HEK293T (cell line): ENCODE measurements at regions not wholly inside any gene's neighbourhood (a gene's known extent, or its start where the extent isn't known, plus 50 kb on each side); places are given as distances from the start of the nearest gene placed in this dataset.

ENCODE experiments used
- CTCF ChIA-PET: fragments of 350-600 bp; formaldehyde crosslinking; extraction: SDS; loops from one replicate; lab custom pipeline; 2021; ENCODE audit warnings: antibody characterized with exemption, inconsistent platforms; lab: Yijun Ruan, JAX
- POLR2A ChIA-PET: fragments of 350-600 bp; formaldehyde crosslinking; extraction: SDS; loops from one replicate; lab custom pipeline; 2020; ENCODE audit warnings: antibody characterized with exemption, inconsistent platforms; lab: Yijun Ruan, JAX
- DNase-seq: peaks from one replicate; pipeline ENCODE4 v3.0.0; 2012; ENCODE audit warnings: mixed read lengths; ENCODE audit errors: extremely low spot score
- ARNT ChIP-seq: fragments of 450-650 bp; IDR thresholded peaks from 2 replicates; pipeline ENCODE4 v1.6.1; 2017; ENCODE audit warnings: mild to moderate bottlenecking
- BHLHE40 ChIP-seq: fragments of 450-650 bp; IDR thresholded peaks from 2 replicates; pipeline ENCODE4 v1.6.1; 2016; ENCODE audit warnings: mild to moderate bottlenecking, moderate library complexity, borderline replicate concordance
- CTBP1 ChIP-seq: fragments of 450-650 bp; IDR thresholded peaks from 2 replicates; pipeline ENCODE4 v1.6.1; 2016; ENCODE audit warnings: borderline replicate concordance
- ELF4 ChIP-seq: fragments of 450-650 bp; IDR thresholded peaks from 2 replicates; pipeline ENCODE4 v1.6.1; 2017; ENCODE audit warnings: antibody characterized with exemption
- FOXA1 ChIP-seq: fragments of 450-650 bp; IDR thresholded peaks from 2 replicates; pipeline ENCODE4 v1.6.1; 2016; ENCODE audit warnings: mild to moderate bottlenecking
- FOXK2 ChIP-seq: fragments of 450-650 bp; IDR thresholded peaks from 2 replicates; pipeline ENCODE4 v1.6.1; 2016; ENCODE audit warnings: mild to moderate bottlenecking
- FOXM1 ChIP-seq: fragments of 450-650 bp; IDR thresholded peaks from 2 replicates; pipeline ENCODE4 v1.6.1; 2017; ENCODE audit warnings: mild to moderate bottlenecking, borderline replicate concordance
- HDGF ChIP-seq: fragments of 450-650 bp; IDR thresholded peaks from 2 replicates; pipeline ENCODE4 v1.6.1; 2017; ENCODE audit warnings: antibody characterized with exemption, borderline replicate concordance
- L3MBTL2 ChIP-seq: fragments of 450-650 bp; conservative IDR thresholded peaks from 2 replicates; pipeline ENCODE4 v1.6.1; 2016; ENCODE audit warnings: mild to moderate bottlenecking
- LEF1 ChIP-seq: fragments of 450-650 bp; IDR thresholded peaks from 2 replicates; pipeline ENCODE4 v1.6.1; 2017; ENCODE audit warnings: mild to moderate bottlenecking, borderline replicate concordance
- NFRKB ChIP-seq: fragments of 450-650 bp; IDR thresholded peaks from 2 replicates; pipeline ENCODE4 v1.6.1; 2016; ENCODE audit warnings: mild to moderate bottlenecking, moderate library complexity
- PKNOX1 ChIP-seq: fragments of 450-650 bp; IDR thresholded peaks from 2 replicates; pipeline ENCODE4 v1.6.1; 2016
- SP1 ChIP-seq: fragments of 450-650 bp; IDR thresholded peaks from 2 replicates; pipeline ENCODE4 v1.6.1; 2017
- SUZ12 ChIP-seq: fragments of 450-650 bp; IDR thresholded peaks from 2 replicates; pipeline ENCODE4 v1.6.1; 2016; ENCODE audit warnings: mild to moderate bottlenecking
- TARDBP ChIP-seq: fragments of 450-650 bp; IDR thresholded peaks from 2 replicates; pipeline ENCODE4 v1.6.1; 2016
- ZNF384 ChIP-seq: fragments of 450-650 bp; IDR thresholded peaks from 2 replicates; pipeline ENCODE4 v1.6.1; 2016

GRCh38 chr1:239929317-239929716, 162.4 kb upstream of the FMN2 start:
- DNase-seq: no peak
- ChIA-PET POLR2A (no interaction called here), CTCF (interaction anchor here (1.8 kb wide), 1 partner anchor 22 kb away, joined by 8 read pairs; no protein-coding TSS in a partner anchor)
- TF ChIP-seq PKNOX1: no peak
- no peak for TF ChIP-seq BHLHE40
- no peak for TF ChIP-seq FOXM1
- TF ChIP-seq NFRKB: no peak
- no peak for TF ChIP-seq ARNT
- no peak for TF ChIP-seq L3MBTL2
- TF ChIP-seq SUZ12: no peak
- no peak for TF ChIP-seq FOXA1
- TF ChIP-seq ELF4: no peak

GRCh38 chr1:239930686-239931262, 160.9 kb upstream of the FMN2 start:
- ChIA-PET CTCF (no interaction called here), POLR2A (no interaction called here)
- no peak for DNase-seq
- TF ChIP-seq SP1 (no peak), ELF4 (no peak), BHLHE40 (no peak), HDGF (no peak)

- ChIA-PET POLR2A (no interaction called here), CTCF (no interaction called here)
- no peak for DNase-seq
- no peak for TF ChIP-seq LEF1
- no peak for TF ChIP-seq PKNOX1
- no peak for TF ChIP-seq HDGF
- TF ChIP-seq L3MBTL2: no peak
- TF ChIP-seq CTBP1: no peak
- TF ChIP-seq BHLHE40: no peak
- no peak for TF ChIP-seq ARNT
- no peak for TF ChIP-seq SUZ12
Observed at GRCh38 chr1:239931341-239931740, 160.3 kb upstream of the FMN2 start.

GRCh38 chr1:239939602-239940001, 152.1 kb upstream of the FMN2 start:
- POLR2A ChIA-PET: no interaction called here

GRCh38 chr1:239943761-239944160, 147.9 kb upstream of the FMN2 start:
- CTCF ChIA-PET: no interaction called here
- POLR2A ChIA-PET: no interaction called here
- no peak for DNase-seq
- no peak for TF ChIP-seq L3MBTL2

More at GRCh38 chr1:239939602-239940001, 152.1 kb upstream of the FMN2 start:
- CTCF ChIA-PET: interaction anchor here (1.0 to 3.2 kb wide), 2 partner anchors 12 to 61 kb away, joined by 6 to 11 read pairs; no protein-coding TSS in a partner anchor
- TF ChIP-seq ZNF384 (no peak), TARDBP (no peak), PKNOX1 (no peak), ELF4 (no peak), LEF1 (no peak), HDGF (no peak), L3MBTL2 (no peak), FOXA1 (no peak), NFRKB (no peak), ARNT (no peak), BHLHE40 (no peak), SP1 (no peak), FOXK2 (no peak), CTBP1 (no peak), FOXM1 (no peak)
- DNase-seq: no peak

- ChIA-PET CTCF (no interaction called here), POLR2A (no interaction called here)
- TF ChIP-seq TARDBP (no peak), LEF1 (no peak), HDGF (no peak), PKNOX1 (no peak), NFRKB (no peak), FOXA1 (no peak), ELF4 (no peak), ARNT (no peak)
- DNase-seq: no peak
Observed at GRCh38 chr1:239944666-239945065, 147.0 kb upstream of the FMN2 start.

- ChIA-PET POLR2A (no interaction called here), CTCF (no interaction called here)
- TF ChIP-seq FOXM1 (no peak), FOXA1 (no peak), BHLHE40 (no peak), NFRKB (no peak), CTBP1 (no peak), LEF1 (no peak)
- no peak for DNase-seq
Observed at GRCh38 chr1:239947801-239948200, 143.9 kb upstream of the FMN2 start.
